ENCODE measurements at regions not wholly inside any gene's neighbourhood (a gene's known extent, or its start where the extent isn't known, plus 50 kb on each side); places are given as distances from the start of the nearest gene placed in this dataset.

DNA sequence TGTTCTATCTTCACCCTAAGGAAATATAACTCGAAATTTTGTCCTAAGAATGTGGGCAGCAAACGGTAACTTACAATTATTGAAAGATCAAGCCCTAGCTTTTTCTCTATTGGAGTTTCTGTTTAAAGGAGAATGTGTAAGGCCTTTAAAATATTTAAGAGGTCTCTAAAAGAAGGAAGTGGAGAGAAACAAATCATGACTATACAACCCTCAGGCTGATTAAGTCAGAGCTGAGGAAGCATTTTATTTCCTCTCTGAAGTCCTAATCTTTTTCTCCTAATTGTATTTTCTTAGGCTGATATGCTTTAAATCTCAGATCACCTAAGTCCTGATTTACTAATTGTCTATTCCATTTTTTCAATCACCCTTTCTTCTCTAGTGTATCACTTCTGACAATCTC is 1708.8 kb upstream of the C9orf72 start:
- ChIA-PET POLR2A (ENCODE audit: low non-redundant PET) (no interaction called here), CTCF (no interaction called here)
- no peak overlapping the region for H3K27ac ChIP-seq
- DNase-seq (ENCODE audit: low spot score) = no peak
- TF ChIP-seq, protein P1, sequence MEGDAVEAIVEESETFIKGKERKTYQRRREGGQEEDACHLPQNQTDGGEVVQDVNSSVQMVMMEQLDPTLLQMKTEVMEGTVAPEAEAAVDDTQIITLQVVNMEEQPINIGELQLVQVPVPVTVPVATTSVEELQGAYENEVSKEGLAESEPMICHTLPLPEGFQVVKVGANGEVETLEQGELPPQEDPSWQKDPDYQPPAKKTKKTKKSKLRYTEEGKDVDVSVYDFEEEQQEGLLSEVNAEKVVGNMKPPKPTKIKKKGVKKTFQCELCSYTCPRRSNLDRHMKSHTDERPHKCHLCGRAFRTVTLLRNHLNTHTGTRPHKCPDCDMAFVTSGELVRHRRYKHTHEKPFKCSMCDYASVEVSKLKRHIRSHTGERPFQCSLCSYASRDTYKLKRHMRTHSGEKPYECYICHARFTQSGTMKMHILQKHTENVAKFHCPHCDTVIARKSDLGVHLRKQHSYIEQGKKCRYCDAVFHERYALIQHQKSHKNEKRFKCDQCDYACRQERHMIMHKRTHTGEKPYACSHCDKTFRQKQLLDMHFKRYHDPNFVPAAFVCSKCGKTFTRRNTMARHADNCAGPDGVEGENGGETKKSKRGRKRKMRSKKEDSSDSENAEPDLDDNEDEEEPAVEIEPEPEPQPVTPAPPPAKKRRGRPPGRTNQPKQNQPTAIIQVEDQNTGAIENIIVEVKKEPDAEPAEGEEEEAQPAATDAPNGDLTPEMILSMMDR (conservative IDR thresholded peaks at IDR 0.05; ENCODE audit: low read depth) = no peak

DNA sequence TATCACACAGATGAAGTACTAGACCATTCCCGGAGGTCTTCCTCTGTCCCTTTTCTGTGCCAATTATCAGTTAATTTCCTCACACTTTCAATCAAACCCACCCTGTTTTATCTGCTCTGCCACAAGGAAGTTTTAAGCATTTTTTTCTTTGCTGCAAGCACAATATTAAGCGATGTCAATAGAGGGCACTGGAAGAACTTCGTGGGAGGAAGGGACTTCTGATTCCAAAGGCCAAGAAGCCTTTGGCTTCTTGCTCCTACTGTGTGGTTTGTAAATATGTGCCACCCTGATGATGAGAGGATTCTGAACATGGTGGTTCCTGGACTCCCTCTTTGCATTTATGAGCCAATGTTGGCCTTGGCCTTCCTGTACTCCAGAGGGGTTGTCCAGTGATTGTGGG is 1712.5 kb upstream of the C9orf72 start:
- DNase-seq (ENCODE audit: low spot score) = no peak
- CTCF ChIA-PET = no interaction called here
- TF ChIP-seq, protein P1 (conservative IDR thresholded peaks at IDR 0.05; ENCODE audit: low read depth) = no peak
- POLR2A ChIA-PET (ENCODE audit: low non-redundant PET) = no interaction called here
- no peak overlapping the region for H3K27ac ChIP-seq

DNA sequence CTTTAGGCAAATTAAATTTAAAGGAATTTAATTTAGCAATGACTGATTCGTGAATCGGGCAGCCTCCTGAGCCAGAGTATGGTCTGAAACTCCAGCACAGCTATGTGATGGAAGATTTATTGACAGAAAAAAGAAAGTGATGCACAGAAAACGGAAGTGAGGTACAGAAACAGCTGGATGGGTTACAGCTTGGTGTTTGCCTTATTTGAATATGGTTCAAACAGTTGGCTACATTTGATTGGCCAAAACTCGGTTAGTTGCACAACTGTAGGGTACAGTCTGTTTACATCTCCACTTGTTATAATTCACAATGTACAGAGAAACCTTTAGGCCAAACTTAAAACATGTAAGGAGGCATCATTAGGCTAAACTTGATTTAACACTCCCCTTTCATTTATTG is 1716.1 kb upstream of the C9orf72 start:
- POLR2A ChIA-PET (ENCODE audit: low non-redundant PET) = no interaction called here
- CTCF ChIA-PET = no interaction called here
- no peak for DNase-seq (ENCODE audit: low spot score)
- no peak overlapping the region for H3K27ac ChIP-seq
- TF ChIP-seq, protein P1 (conservative IDR thresholded peaks at IDR 0.05; ENCODE audit: low read depth) = no peak

DNA sequence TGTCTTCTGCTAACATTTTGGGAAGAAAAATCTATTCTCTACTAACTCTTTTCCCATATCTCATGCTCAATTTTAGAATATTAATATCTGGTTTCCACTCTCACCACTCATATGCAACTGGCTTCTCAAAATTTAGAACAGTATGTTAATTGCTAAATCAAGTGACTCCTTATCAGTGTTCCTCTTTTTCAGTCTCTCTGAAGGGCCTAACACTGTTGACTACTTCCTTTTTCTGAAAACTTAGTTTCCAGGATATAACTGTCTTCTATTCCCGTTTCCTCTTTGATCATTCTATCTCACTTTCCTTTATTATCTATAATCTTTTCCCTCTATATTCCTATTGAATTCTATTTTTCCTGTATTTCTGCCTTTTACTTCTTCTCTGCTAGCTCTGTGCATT is 1717.2 kb upstream of the C9orf72 start:
- no peak for DNase-seq (ENCODE audit: low spot score)
- TF ChIP-seq, protein P1 (conservative IDR thresholded peaks at IDR 0.05; ENCODE audit: low read depth) = no peak
- ChIA-PET CTCF (no interaction called here), POLR2A (ENCODE audit: low non-redundant PET) (no interaction called here)
- H3K27ac ChIP-seq = no peak overlapping the region

DNA sequence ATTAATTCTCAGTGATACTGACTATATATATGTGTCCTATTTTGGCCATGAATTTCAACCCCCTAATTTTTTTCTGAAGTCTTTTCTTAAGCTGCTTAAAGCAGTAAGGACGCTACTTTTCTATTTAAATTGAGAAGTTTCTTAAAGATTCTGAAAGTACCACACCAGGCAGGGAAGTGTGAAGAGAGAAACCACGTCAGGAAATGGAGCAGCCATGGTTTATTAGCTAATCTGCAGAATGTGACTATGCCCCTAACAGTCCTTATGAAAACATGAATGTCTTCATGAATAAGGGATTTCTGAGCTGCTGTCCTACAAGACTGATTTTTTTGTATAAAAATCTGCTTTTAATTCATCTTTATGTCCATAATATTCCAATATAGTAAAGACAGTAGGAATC is 1724.3 kb upstream of the C9orf72 start:
- POLR2A ChIA-PET (ENCODE audit: low non-redundant PET) = no interaction called here
- no peak overlapping the region for H3K27ac ChIP-seq
- CTCF ChIA-PET = no interaction called here
- no peak for DNase-seq (ENCODE audit: low spot score)
- TF ChIP-seq, protein P1 (conservative IDR thresholded peaks at IDR 0.05; ENCODE audit: low read depth) = no peak

DNA sequence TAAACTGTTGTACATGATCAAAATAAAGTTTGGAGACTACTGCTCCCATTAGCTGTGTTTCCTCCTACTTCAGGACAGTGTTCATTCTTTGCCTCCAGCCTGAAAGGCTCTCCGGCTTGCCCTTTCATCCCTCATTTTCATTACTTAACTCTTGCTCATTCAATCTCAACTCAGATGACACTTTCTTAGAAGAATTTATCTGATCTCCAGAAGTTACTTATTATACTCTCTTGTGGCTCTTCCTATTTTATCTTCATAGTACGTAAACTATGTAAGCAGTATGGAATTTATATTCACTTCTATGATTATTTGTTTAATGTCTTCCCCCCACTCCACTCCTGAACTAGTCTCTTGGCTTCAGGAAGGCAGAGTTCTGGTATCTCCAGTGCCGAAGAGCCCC is 1737.9 kb upstream of the C9orf72 start:
- H3K27ac ChIP-seq = no peak overlapping the region
- ChIA-PET POLR2A (ENCODE audit: low non-redundant PET) (no interaction called here), CTCF (no interaction called here)
- no peak for DNase-seq (ENCODE audit: low spot score)
- TF ChIP-seq, protein P1 (conservative IDR thresholded peaks at IDR 0.05; ENCODE audit: low read depth) = no peak

DNA sequence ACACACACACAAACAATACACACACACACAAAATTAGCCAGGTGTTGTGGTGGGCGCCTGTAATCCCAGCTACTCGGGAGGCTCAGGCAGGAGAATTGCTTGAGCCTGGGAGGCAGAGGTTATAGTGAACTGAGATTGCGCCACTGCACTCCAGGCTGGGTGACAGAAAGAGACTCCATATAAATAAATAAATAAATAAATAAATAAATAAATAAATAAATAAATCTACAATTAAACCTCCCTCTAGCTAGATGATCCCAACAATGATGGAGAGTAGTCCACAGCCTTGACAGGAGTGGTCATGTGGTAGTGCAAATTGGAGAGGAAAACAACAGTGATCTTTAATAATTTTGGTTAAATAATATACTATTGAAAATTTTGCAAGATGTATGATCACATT is 1739.0 kb upstream of the C9orf72 start:
- POLR2A ChIA-PET (ENCODE audit: low non-redundant PET) = no interaction called here
- CTCF ChIA-PET = no interaction called here
- H3K27ac ChIP-seq = no peak overlapping the region
- TF ChIP-seq, protein P1 (conservative IDR thresholded peaks at IDR 0.05; ENCODE audit: low read depth) = no peak
- DNase-seq (ENCODE audit: low spot score) = no peak

Measured in RWPE1 (cell line).